Ectodermal cell (in vitro differentiated cells): ENCODE measurements at regions not wholly inside any gene's neighbourhood (a gene's known extent, or its start where the extent isn't known, plus 50 kb on each side); places are given as distances from the start of the nearest gene placed in this dataset.

ENCODE experiments used
- H3K27ac ChIP-seq: 2 replicates; pipeline ENCODE4 v1.7.0; 2013; ENCODE audit warnings: mild to moderate bottlenecking, low read depth, low read length; ENCODE audit not compliant: insufficient read depth, poor library complexity, severe bottlenecking
- H3K27me3 ChIP-seq: 2 replicates; pipeline ENCODE4 v1.7.0; 2013; ENCODE audit warnings: mild to moderate bottlenecking, low read length; ENCODE audit not compliant: insufficient read depth, control insufficient read depth, poor library complexity, severe bottlenecking
- H3K36me3 ChIP-seq: one replicate; pipeline ENCODE4 v1.7.0; 2013; ENCODE audit warnings: low read length; ENCODE audit not compliant: control insufficient read depth, insufficient read depth
- H3K4me1 ChIP-seq: one replicate; pipeline ENCODE4 v1.7.0; 2013; ENCODE audit warnings: low read length; ENCODE audit not compliant: control insufficient read depth, insufficient read depth
- H3K4me3 ChIP-seq: 2 replicates; pipeline ENCODE4 v1.7.0; 2013; ENCODE audit warnings: low read depth, low read length, control low read depth; ENCODE audit not compliant: insufficient read depth
- H3K9me3 ChIP-seq: 2 replicates; pipeline ENCODE4 v1.7.0; 2013; ENCODE audit warnings: mild to moderate bottlenecking, low read length, moderate library complexity; ENCODE audit not compliant: control insufficient read depth
- WGBS, 2 experiments: methylation state at CpG; one replicate each; pipeline ENCODE4 v1.1.7; 2013; ENCODE audit warnings: missing lambda C conversion rate in 2 of 2; 5-methylcytosine and 5-hydroxymethylcytosine counted together

DNA sequence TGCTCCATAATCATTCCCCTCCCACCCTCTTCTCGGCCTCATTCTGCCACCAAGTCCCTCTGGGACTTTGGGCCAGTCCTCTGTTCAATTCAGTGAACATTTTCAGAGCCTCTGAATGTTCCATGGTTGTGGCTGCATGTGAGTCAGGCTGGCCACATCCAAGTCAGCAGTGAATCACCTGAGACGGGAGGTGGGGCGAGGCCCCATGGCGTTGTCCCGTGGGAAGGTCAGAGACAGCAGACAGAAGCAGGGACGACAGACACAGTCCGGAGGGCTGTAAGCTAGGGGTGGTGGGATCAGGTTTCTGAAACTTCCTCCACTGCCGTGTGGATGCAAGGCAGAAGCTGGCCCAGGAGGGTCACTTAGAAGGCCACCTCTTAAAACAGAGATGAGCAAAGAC is 324.8 kb downstream of the MN1 start:
- Histone ChIP-seq H3K36me3 (no peaks in the 10 kb centered on the region), H3K27me3 (no peaks in the 10 kb centered on the region), H3K4me3 (no peak overlapping the region), H3K27ac (no peak overlapping the region), H3K9me3 (no peaks in the 10 kb centered on the region), H3K4me1 (peaks cover 37% of the 10 kb centered on the region)
- WGBS, 2 experiments: 58 to 59% methylated on average over 8 of the region's 8 CpGs

DNA sequence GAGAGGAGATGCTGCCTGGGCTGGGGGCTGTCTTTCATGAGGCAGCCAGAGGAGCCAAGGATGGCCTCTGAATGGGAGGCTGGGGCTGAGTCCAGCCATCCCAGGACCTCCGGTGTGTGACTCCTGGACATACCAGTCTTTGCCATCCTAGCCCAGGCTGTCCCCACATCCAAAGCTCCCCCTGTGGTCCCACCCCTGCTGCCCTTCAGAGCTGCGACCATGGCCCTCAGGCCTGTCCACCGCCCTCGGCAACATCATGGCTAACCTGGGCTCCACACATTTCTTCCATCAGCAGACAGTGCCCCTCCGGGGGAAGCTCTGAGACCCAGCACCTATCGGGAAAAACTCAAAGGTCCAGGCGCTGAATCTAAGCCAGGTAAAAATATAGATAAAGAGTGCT is 324.4 kb downstream of the MN1 start:
- 92 to 93% methylated on average over 7 of the region's 7 CpGs for WGBS, 2 experiments
- Histone ChIP-seq H3K9me3 (no peaks in the 10 kb centered on the region), H3K4me3 (no peak overlapping the region), H3K36me3 (no peaks in the 10 kb centered on the region), H3K4me1 (peaks cover 41% of the 10 kb centered on the region), H3K27me3 (no peaks in the 10 kb centered on the region), H3K27ac (no peak overlapping the region)

DNA sequence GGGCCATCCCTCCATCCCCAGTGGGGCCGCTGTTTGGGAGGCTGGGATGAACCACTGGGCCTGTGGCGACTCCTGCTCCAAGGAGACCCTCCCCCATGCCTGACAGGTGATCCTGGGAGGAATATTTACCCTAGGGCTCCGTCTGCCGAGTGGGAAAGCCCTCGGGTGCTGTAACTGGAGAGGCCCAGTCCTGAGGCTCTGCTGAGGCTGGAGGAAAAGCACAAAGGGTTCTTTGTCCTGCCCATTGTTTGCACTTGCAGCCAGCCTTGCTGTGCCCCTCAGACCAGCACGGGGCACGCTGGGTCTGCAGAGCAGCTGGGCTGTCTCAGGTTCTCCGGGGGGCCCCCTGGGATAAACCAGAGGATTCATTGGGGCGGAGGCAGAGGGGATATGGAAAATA is 321.1 kb downstream of the MN1 start:
- Histone ChIP-seq H3K4me1 (peaks cover 36% of the 10 kb centered on the region), H3K27ac (peak overlapping the region; percentile 82), H3K27me3 (no peaks in the 10 kb centered on the region), H3K9me3 (no peaks in the 10 kb centered on the region), H3K36me3 (no peaks in the 10 kb centered on the region), H3K4me3 (no peak overlapping the region)
- WGBS, 2 experiments: 7 to 10% methylated on average over 9 of the region's 9 CpGs

DNA sequence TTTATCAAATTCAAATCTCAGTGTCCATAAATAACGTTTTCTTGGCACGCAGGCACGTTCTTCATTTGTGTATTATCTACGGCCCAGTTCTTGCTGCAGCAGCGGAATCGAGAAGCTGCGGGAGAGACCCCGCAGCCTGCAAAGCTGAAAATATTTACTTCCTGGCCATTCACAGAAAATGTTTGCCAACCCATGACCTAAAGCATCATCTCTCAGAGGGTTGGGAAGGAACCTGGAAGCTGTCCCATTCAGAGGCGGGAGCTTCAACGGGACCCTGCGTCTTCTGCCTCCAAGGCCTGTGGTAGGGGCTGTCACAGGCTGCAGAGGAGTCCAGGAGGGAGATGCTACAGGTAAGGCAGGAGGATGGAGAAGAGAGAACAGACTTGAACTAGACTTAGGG is 319.2 kb downstream of the MN1 start:
- Histone ChIP-seq H3K27ac (no peak overlapping the region), H3K9me3 (no peaks in the 10 kb centered on the region), H3K36me3 (no peaks in the 10 kb centered on the region), H3K4me1 (peaks cover 30% of the 10 kb centered on the region), H3K4me3 (no peak overlapping the region), H3K27me3 (no peaks in the 10 kb centered on the region)
- WGBS, 2 experiments: 91 to 92% methylated on average over 11 of the region's 11 CpGs

DNA sequence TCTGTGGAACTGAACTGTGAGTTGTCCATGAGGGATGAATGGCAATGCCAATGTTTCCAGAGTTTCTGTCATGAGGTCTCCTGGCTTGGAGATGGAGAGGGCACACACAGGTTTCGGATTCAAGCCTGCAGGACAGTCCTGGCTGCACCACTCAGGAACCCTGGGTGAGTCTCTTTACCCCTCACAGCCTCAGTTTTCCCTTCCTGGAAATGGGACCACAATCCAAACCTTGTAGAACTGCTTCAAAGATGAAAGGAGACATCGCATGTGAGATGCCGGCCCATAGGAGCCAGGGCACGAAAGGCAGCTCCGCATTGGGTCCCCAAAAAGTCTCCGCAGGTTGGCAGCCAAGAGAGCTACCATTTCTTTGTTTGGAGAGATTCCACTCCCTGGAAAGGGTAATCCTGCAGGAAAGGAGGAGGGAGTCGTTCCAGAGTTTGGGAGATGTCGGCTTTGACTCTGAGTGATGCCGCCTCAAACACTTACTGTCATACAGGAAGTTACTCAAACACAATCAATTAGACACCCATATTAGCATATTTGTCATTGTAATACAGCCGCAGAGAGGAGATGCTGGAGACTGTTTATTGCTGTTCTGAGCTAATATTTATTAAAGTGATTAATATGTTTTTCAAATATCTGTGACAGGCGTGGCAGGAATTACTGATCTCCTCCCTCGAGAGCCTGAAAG is 318.3 kb downstream of the MN1 start:
- Histone ChIP-seq H3K4me1 (peaks cover 30% of the 10 kb centered on the region), H3K27me3 (no peaks in the 10 kb centered on the region), H3K9me3 (no peaks in the 10 kb centered on the region), H3K36me3 (no peaks in the 10 kb centered on the region), H3K4me3 (no peak overlapping the region), H3K27ac (no peak overlapping the region)
- 82 to 84% methylated on average over 9 to 12 of the region's 12 CpGs for WGBS, 2 experiments

DNA sequence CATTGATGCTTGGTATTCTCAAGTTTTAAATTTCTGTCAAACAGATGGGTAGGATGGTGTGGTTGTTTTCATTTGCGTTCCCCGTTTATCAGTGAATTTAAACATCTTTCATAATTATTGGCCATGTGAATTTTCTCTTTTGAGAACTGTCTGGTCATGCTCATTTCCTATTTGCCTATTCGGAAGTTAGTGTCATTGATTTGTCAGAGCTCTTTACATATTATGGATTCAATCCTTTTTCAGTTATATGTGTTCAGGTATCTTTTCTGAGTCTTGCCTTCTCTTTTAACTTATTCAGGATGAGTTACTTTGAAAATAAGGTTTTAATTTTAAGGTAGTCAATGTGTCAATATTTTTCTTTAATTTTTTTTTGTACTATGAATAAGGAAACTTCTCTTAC is 315.7 kb downstream of the MN1 start:
- no peak overlapping the region for H3K4me3 ChIP-seq
- H3K27me3 ChIP-seq: no peaks in the 10 kb centered on the region
- H3K9me3 ChIP-seq: no peaks in the 10 kb centered on the region
- no peak overlapping the region for H3K27ac ChIP-seq
- WGBS, 2 experiments: 67 to 76% methylated on average over 2 to 3 of the region's 3 CpGs
- no peaks in the 10 kb centered on the region for H3K36me3 ChIP-seq
- H3K4me1 ChIP-seq: peaks cover 16% of the 10 kb centered on the region

DNA sequence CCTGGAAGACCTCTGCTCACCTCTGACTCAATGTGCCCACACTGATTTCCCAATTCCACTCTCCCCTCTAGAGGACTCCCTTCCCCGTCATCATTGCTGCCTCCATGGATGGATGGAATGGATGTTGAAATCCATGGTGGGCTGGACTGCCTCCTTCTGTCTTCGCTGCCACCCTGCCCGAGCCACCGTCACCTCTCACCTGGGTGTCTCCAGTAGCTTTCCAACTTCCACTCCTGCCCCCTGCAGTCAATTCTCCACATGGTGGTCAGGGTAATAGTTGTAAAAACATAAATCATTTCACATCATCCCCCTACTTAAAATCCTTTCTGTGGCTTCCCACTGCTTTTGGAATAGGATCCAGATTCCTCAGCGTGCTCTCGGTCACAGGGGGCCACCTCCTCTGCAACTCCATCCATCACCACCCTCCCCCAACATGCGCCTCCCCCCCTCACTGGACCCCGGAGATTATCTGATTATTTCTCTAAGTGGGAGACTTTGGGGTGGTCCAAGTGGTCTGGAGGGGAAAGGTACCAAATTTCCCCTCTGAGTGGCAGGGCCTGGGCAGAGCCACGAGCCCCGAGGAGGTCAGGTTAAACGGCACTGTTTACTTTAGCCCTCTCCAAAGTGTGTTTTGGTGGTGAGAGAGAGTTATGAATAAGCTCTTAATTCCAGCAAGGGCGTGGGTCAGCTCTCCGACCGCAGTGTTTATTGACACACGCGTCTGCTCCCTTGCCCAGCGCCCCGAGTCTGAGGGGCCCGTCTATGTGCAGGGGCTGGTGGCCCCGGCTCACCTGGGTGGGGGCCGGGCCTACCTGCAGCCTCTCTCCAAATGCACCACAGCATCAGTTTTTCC is 313.7 kb downstream of the MN1 start:
- H3K4me1 ChIP-seq: peaks cover under 1% of the 10 kb centered on the region
- H3K27ac ChIP-seq: no peak overlapping the region
- H3K36me3 ChIP-seq: no peaks in the 10 kb centered on the region
- no peaks in the 10 kb centered on the region for H3K27me3 ChIP-seq
- 87 to 88% methylated on average over 19 to 21 of the region's 21 CpGs for WGBS, 2 experiments
- H3K4me3 ChIP-seq: no peak overlapping the region
- no peaks in the 10 kb centered on the region for H3K9me3 ChIP-seq

DNA sequence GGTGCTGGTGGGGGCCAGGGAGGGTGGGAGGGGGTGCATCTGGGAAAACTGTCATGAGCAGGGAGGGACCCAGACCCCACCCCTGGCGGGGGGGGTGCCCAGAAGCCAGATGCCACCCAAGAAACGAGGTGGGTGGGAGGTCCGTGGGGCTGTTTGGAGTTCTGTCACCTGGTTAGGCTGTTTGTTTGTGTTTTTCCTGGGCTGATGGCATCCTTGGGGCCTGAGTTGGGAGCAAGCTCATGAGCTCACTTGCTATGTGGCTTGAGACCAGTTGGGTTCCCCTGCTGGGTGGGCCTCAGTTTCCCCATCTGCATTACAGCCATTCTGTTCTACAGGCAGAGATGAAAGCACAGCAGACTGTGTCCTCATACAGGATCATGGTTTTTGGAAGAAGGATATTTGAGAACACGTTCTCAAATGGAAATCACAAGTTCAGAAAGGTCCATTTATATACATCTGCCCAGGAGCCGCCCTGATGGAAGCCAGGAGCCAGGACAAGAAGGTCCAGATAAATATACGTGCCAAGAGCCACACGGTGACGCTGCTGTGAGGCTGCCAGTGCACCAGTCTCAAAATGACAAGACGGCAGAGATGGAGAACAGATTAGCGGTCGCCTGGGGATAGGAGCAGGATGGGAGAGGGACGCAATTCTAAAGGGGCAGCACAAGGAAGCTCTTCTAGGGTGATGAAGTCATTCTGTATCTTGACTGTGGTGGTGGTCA is 312.9 kb downstream of the MN1 start:
- Histone ChIP-seq H3K36me3 (no peaks in the 10 kb centered on the region), H3K9me3 (no peaks in the 10 kb centered on the region), H3K27me3 (no peaks in the 10 kb centered on the region), H3K27ac (no peak overlapping the region), H3K4me3 (no peak overlapping the region), H3K4me1 (peaks cover 8% of the 10 kb centered on the region)
- WGBS, 2 experiments: 84% methylated on average over 12 of the region's 12 CpGs

- Histone ChIP-seq H3K36me3 (no peaks in the 10 kb centered on the region), H3K4me3 (no peak overlapping the region), H3K27me3 (no peaks in the 10 kb centered on the region), H3K27ac (no peak overlapping the region), H3K9me3 (no peaks in the 10 kb centered on the region), H3K4me1 (peaks cover 14% of the 10 kb centered on the region)
- 95 to 97% methylated on average over 4 of the region's 4 CpGs for WGBS, 2 experiments
Measured at GRCh38 chr22:27489178-27489675, 312.3 kb downstream of the MN1 start.

DNA sequence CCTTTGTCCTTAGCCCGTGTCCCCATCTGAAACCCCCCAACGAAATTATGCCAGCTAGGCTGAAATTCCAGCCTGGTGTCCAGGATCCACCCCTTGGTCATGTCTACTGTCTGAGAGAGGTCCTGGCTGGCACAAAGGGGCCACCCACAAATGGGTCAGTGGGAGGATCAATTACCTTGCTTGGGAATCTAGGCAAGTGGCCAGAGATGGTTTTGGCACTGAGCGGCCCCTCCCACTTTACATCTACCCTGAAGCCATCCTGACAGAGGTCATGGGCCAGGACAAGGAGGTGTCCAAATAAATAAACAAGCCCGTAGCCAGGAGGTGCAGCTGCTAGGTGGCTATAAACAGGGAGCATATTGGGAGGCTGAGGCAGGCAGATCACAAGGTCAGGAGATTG is 311.5 kb downstream of the MN1 start:
- Histone ChIP-seq H3K4me3 (no peak overlapping the region), H3K9me3 (no peaks in the 10 kb centered on the region), H3K27me3 (no peaks in the 10 kb centered on the region), H3K36me3 (no peaks in the 10 kb centered on the region), H3K4me1 (peaks cover 19% of the 10 kb centered on the region), H3K27ac (no peak overlapping the region)
- WGBS, 2 experiments: 93 to 97% methylated on average over 4 of the region's 4 CpGs
